ENCODE measurements at regions not wholly inside any gene's neighbourhood (a gene's known extent, or its start where the extent isn't known, plus 50 kb on each side); places are given as distances from the start of the nearest gene placed in this dataset.
A peak's percentile ranks its signal among the peaks of the same experiment; 100 is the strongest.

DNA sequence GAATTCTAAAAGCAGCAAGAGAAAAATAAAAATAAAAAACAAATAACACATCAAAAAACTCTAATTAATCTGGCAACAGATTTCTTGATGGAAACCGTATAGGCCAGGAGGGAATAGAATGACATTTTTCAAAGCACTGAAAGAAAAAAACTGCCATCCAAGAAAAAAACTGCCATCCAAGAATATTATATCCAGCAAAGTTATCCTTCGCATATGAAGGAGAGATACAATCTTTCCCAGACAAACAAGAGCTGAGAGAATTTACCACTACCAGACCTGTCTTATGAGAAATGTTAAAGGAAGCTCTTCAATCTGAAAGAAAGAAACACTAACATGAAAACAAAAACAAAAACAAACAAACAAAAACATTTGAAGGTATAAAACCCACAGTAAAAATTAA is 214.8 kb downstream of the EMP1 start (continued):
- TF ChIP-seq ZBTB40 (IDR thresholded peaks at IDR 0.05; ENCODE audit: borderline replicate concordance) = no peak

GRCh38 chr12:13405961-13406703 is 209.6 kb downstream of the EMP1 start:
- no peak for ATAC-seq
- Histone ChIP-seq H3K79me2 (ENCODE audit: control insufficient read depth, insufficient read depth, low read length) (no peaks in the 10 kb centered on the region), H3K36me3 (ENCODE audit: control insufficient read depth in 2 of 2, insufficient read depth in 2 of 2, low read length in 1 of 2) (no peaks in the 10 kb centered on the region), H3K4me3 (no peak overlapping the region), H3K9ac (ENCODE audit: control insufficient read depth, insufficient read depth, low read length) (no peak overlapping the region), H4K20me1 (ENCODE audit: control insufficient read depth, insufficient read depth) (no peaks in the 10 kb centered on the region), H3K27ac (ENCODE audit: control insufficient read depth, insufficient read depth) (no peak overlapping the region), H3K4me1 (ENCODE audit: control insufficient read depth, insufficient read depth, low read length) (no peaks in the 10 kb centered on the region), H3K4me2 (ENCODE audit: control insufficient read depth, insufficient read depth) (no peak overlapping the region), H3K27me3 (replicated peaks in 1 of 2; ENCODE audit: control insufficient read depth in 2 of 2, insufficient read depth in 2 of 2, low read length in 1 of 2) (no peaks in the 10 kb centered on the region; a peak in 1 of 4 replicates), H2AFZ (ENCODE audit: control insufficient read depth, low read depth, low read length) (no peak overlapping the region), H3K9me3 (replicated peaks; ENCODE audit: control insufficient read depth, insufficient read depth, low read length) (no peaks in the 10 kb centered on the region; the same call in 2 of the 3 replicates)
- ChIA-PET CTCF (interaction anchor here (0.6 to 1.8 kb wide), 6 partner anchors 8 to 458 kb away, joined by 3 to 5 read pairs (median 4); no protein-coding TSS in a partner anchor), RAD21 (ENCODE audit: unreplicated experiment) (interaction anchor here (0.9 to 1.2 kb wide), 3 partner anchors 44 to 761 kb away, joined by 3 to 4 read pairs (median 3); no protein-coding TSS in a partner anchor), POLR2A (no interaction called here), SMC1A (ENCODE audit: uncharacterized antibody, unreplicated experiment) (interaction anchor here (0.7 to 1.4 kb wide), 2 partner anchors 259 to 534 kb away, joined by 3 to 5 read pairs; no protein-coding TSS in a partner anchor)
- FAIRE-seq = no peak
- no TSS peak for BruUV-seq (replicated peaks)
- in situ Hi-C loops (cut with MboI) = no loop called here
- peak; percentile 22; the same call in 1 of the 2 replicates for TF ChIP-seq RAD21 (IDR thresholded peaks at IDR 0.05; ENCODE audit: insufficient read depth, low read depth, low read length)
- TF ChIP-seq CBX5 (IDR thresholded peaks at IDR 0.05; ENCODE audit: low read depth) = no peak
- no peak for TF ChIP-seq PAX5 (IDR thresholded peaks at IDR 0.05; ENCODE audit: borderline replicate concordance, low read depth, low read length)
- peak in 1 of 3 experiments; percentile 22; a peak in 1 of 6 replicates for TF ChIP-seq CTCF (IDR thresholded peaks at IDR 0.05 in 2 of 3, conservative IDR thresholded peaks at IDR 0.05 in 1 of 3; ENCODE audit: control insufficient read depth in 2 of 3, extremely low read depth in 1 of 3, insufficient read depth in 1 of 3, low read depth in 3 of 3, low read length in 3 of 3)
- TF ChIP-seq, protein P1, sequence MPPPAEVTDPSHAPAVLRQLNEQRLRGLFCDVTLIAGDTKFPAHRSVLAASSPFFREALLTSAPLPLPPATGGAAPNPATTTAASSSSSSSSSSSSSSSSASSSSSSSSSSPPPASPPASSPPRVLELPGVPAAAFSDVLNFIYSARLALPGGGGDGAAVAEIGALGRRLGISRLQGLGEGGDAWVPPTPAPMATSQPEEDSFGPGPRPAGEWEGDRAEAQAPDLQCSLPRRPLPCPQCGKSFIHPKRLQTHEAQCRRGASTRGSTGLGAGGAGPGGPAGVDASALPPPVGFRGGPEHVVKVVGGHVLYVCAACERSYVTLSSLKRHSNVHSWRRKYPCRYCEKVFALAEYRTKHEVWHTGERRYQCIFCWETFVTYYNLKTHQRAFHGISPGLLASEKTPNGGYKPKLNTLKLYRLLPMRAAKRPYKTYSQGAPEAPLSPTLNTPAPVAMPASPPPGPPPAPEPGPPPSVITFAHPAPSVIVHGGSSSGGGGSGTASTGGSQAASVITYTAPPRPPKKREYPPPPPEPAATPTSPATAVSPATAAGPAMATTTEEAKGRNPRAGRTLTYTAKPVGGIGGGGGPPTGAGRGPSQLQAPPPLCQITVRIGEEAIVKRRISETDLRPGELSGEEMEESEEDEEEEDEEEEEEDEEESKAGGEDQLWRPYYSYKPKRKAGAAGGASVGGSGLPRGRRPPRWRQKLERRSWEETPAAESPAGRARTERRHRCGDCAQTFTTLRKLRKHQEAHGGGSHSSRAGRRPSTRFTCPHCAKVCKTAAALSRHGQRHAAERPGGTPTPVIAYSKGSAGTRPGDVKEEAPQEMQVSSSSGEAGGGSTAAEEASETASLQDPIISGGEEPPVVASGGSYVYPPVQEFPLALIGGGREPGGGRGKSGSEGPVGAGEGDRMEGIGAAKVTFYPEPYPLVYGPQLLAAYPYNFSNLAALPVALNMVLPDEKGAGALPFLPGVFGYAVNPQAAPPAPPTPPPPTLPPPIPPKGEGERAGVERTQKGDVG (CRISPR knock-in tag; IDR thresholded peaks at IDR 0.05) = no peak
- no peak for TF ChIP-seq ZZZ3 (IDR thresholded peaks at IDR 0.05; ENCODE audit: control insufficient read depth, insufficient read length, low read depth)
- WGBS (ENCODE audit: insufficient coverage, insufficient replicate concordance, low lambda C conversion rate, missing lambda C conversion rate) = 18% methylated on average over 5 of the region's 5 CpGs
- intact Hi-C loops (cut with micrococcal nuclease; ENCODE audit: unreplicated experiment) = no loop called here
- no peak for DNase-seq (ENCODE audit: low read depth, low spot score)

Measured in GM12878 (cell line).